Adrenal gland (tissue), 5 donors: ENCODE measurements at regions not wholly inside any gene's neighbourhood (a gene's known extent, or its start where the extent isn't known, plus 50 kb on each side); places are given as distances from the start of the nearest gene placed in this dataset.

ENCODE experiments used
- POLR2A ChIP-seq, 2 donors: fragments of 450-650 bp; IDR thresholded peaks; one replicate each; pipeline ENCODE4 v1.6.1; 2017; ENCODE audit warnings: antibody characterized with exemption in 2 of 2, mild to moderate bottlenecking in 2 of 2, moderate library complexity in 1 of 2
- TF ChIP-seq, protein P1 (sequence below), 6 experiments: fragments of 450-650 bp in 4 of 6; fragments of 200-600 bp in 2 of 6; sonication (generic) in 1 of 6; IDR thresholded peaks; 1 replicate in 5 of 6; 2 replicates in 1 of 6; pipeline versions ENCODE4 v1.5.1 to v1.8.0; 2016 to 2021; ENCODE audit warnings: antibody characterized with exemption in 6 of 6, mild to moderate bottlenecking in 2 of 6, moderate library complexity in 1 of 6
- donor health status: DM: no; HTN: no; CAD: no.

DNA sequence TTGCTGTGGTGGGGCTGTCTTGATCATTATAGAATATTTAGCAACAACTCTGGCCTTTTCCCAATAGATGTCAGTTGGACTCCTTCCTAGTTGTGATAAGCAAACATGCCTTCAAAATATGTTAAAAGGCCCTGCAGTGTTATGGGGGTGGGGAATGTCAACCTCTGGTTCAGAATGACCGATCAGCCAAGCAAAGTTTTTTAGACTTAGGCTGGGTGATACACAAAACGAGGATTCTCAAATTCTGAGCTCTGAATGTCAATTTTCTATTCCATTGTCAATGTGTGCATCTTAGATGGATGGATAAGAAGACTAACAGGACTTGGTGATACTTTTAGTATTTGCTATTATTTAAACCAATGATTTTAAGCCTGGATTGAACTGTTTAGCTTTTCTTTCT, 940.0 kb upstream of the GRIA3 start:
- TF ChIP-seq, protein P1, sequence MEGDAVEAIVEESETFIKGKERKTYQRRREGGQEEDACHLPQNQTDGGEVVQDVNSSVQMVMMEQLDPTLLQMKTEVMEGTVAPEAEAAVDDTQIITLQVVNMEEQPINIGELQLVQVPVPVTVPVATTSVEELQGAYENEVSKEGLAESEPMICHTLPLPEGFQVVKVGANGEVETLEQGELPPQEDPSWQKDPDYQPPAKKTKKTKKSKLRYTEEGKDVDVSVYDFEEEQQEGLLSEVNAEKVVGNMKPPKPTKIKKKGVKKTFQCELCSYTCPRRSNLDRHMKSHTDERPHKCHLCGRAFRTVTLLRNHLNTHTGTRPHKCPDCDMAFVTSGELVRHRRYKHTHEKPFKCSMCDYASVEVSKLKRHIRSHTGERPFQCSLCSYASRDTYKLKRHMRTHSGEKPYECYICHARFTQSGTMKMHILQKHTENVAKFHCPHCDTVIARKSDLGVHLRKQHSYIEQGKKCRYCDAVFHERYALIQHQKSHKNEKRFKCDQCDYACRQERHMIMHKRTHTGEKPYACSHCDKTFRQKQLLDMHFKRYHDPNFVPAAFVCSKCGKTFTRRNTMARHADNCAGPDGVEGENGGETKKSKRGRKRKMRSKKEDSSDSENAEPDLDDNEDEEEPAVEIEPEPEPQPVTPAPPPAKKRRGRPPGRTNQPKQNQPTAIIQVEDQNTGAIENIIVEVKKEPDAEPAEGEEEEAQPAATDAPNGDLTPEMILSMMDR (IDR thresholded peaks at IDR 0.05) = no peak
- no peak for TF ChIP-seq POLR2A (IDR thresholded peaks at IDR 0.05)
